Activated T-helper 17 cell treated with anti-CD3 and anti-CD28 coated beads, Interleukin-2, amount 50 U/mL, for 72 hours (primary cell): ENCODE measurements at regions not wholly inside any gene's neighbourhood (a gene's known extent, or its start where the extent isn't known, plus 50 kb on each side); places are given as distances from the start of the nearest gene placed in this dataset.

ENCODE experiments used
- ATAC-seq: fragments of 150-1000 bp; cut with Tn5 transposase; replicated peaks from 2 replicates; pipeline ENCODE4 v1.10.0; 2021; ENCODE audit warnings: mild to moderate bottlenecking, moderate library complexity
- H3K27ac Mint-ChIP-seq: one replicate; pipeline ENCODE4 v1.8.0; 2022; ENCODE audit warnings: mixed read lengths
- H3K27me3 Mint-ChIP-seq: one replicate; pipeline ENCODE4 v1.8.0; 2022; ENCODE audit warnings: mixed read lengths
- H3K36me3 Mint-ChIP-seq: one replicate; pipeline ENCODE4 v1.8.0; 2022; ENCODE audit warnings: low read depth, mild to moderate bottlenecking, mixed read lengths
- H3K4me1 Mint-ChIP-seq: one replicate; pipeline ENCODE4 v1.8.0; 2022; ENCODE audit warnings: mixed read lengths
- H3K4me3 Mint-ChIP-seq: one replicate; pipeline ENCODE4 v1.8.0; 2022; ENCODE audit warnings: mild to moderate bottlenecking, mixed read lengths
- H3K9me3 Mint-ChIP-seq: one replicate; pipeline ENCODE4 v1.8.0; 2022; ENCODE audit warnings: mixed read lengths

DNA sequence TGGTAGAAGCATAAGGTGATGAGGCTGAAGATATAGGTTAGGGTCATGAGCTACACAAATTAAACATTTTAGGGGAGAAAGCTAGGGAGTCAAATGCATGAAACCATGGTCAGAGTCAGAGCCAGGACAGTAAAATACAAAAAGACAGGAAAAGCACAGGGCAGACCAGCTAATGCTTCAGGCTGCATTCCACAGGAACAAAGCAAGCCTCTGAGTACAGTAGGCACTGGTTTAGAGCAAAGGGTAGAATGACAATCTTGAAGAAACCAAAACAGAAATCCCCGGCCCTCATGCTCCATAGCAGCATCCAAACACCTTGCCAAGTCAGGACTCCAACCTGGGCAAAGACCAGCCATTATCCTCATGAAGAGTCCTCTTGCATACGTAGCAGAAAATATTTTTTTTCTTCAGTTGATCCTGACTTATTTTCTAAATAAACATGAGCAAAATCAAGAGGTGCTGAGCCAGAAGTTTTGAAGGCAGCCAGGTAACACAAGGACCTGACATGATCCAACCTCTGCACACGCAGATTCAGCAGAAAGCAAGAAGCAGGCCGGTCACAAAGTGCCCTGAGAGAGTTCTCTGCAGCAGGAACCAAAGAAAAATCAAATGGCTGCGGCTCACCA lies 273.1 kb downstream of the TTLL7 start:
- no peaks in the 10 kb centered on the region for H3K4me1 Mint-ChIP-seq
- no peaks in the 10 kb centered on the region for H3K36me3 Mint-ChIP-seq
- no peak overlapping the region for H3K27ac Mint-ChIP-seq
- no peaks in the 10 kb centered on the region for H3K27me3 Mint-ChIP-seq
- H3K4me3 Mint-ChIP-seq: no peak overlapping the region
- no peak for ATAC-seq
- H3K9me3 Mint-ChIP-seq: no peaks in the 10 kb centered on the region

GRCh38 chr1:83718338-83718737 lies 280.6 kb downstream of the TTLL7 start:
- H3K4me1 Mint-ChIP-seq: no peaks in the 10 kb centered on the region
- H3K27me3 Mint-ChIP-seq: no peaks in the 10 kb centered on the region
- ATAC-seq: no peak
- no peak overlapping the region for H3K27ac Mint-ChIP-seq
- H3K4me3 Mint-ChIP-seq: no peak overlapping the region
- no peaks in the 10 kb centered on the region for H3K9me3 Mint-ChIP-seq
- H3K36me3 Mint-ChIP-seq: no peaks in the 10 kb centered on the region

- Mint-ChIP-seq H3K9me3 (peaks cover under 1% of the 10 kb centered on the region), H3K4me3 (no peak overlapping the region)
- ATAC-seq: no peak
Observed at GRCh38 chr1:83717785-83718184, 281.1 kb downstream of the TTLL7 start.

GRCh38 chr1:83716641-83717040 lies 282.3 kb downstream of the TTLL7 start:
- H3K27ac Mint-ChIP-seq: no peak overlapping the region
- no peak overlapping the region for H3K4me3 Mint-ChIP-seq
- no peak for ATAC-seq
- H3K9me3 Mint-ChIP-seq: peaks cover 3% of the 10 kb centered on the region
- no peaks in the 10 kb centered on the region for H3K27me3 Mint-ChIP-seq
- no peaks in the 10 kb centered on the region for H3K36me3 Mint-ChIP-seq
- no peaks in the 10 kb centered on the region for H3K4me1 Mint-ChIP-seq

More at GRCh38 chr1:83717785-83718184, 281.1 kb downstream of the TTLL7 start:
- Mint-ChIP-seq H3K36me3 (no peaks in the 10 kb centered on the region), H3K27me3 (no peaks in the 10 kb centered on the region), H3K4me1 (no peaks in the 10 kb centered on the region), H3K27ac (no peak overlapping the region)

DNA sequence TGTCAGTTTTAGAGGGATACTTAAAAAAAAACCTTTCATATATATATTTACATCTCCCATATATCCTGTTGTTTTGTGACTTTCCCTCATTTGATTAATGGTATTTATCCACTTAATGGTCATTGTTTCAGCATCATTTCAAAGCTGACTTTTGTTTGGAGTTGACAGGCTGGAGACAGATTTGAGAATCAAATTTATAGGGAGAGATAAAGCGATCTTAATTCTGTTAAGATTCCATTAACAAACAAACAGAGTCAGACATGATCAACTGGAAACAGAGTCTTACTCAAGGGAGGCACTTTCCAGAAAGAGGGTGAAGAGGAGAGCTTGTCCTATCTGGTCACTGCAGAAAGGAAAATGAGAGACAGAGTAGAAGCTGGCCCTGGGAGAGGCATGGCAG lies 283.4 kb downstream of the TTLL7 start:
- no peak overlapping the region for H3K4me3 Mint-ChIP-seq
- H3K9me3 Mint-ChIP-seq: peaks cover 3% of the 10 kb centered on the region
- no peaks in the 10 kb centered on the region for H3K36me3 Mint-ChIP-seq
- ATAC-seq: no peak
- H3K27me3 Mint-ChIP-seq: no peaks in the 10 kb centered on the region
- H3K27ac Mint-ChIP-seq: no peak overlapping the region
- no peaks in the 10 kb centered on the region for H3K4me1 Mint-ChIP-seq

- H3K27ac Mint-ChIP-seq: no peak overlapping the region
- H3K36me3 Mint-ChIP-seq: no peaks in the 10 kb centered on the region
- peaks cover 3% of the 10 kb centered on the region for H3K9me3 Mint-ChIP-seq
- H3K4me3 Mint-ChIP-seq: no peak overlapping the region
- H3K27me3 Mint-ChIP-seq: no peaks in the 10 kb centered on the region
- ATAC-seq: no peak
- no peaks in the 10 kb centered on the region for H3K4me1 Mint-ChIP-seq
Observed at GRCh38 chr1:83709662-83710061, 289.3 kb downstream of the TTLL7 start.

DNA sequence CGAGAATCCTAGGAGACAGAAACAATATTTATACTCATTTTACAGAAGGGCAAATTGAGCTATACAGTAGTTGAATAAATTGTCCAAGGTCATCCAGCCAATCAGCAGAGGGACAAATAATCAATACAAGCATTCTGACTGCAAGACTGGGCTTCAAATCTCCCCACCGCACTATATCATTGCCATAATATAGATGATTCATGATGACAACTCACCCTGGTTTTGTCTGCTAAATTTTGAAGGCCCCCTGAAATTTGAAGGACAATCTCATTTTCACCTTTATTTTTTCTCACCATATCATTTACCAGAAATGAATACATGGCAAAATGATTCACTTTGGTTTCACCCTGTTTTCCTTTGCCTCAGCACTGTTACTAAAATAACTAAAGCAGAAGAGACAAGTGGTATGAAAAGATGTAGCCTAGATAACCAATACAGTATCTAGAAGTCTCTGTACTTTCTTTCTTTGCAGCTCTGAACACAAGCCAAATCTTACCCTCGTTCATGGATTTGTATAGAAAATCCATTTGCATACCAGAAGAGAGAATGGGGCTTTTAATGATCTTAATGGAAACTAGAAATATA lies 292.5 kb downstream of the TTLL7 start:
- H3K36me3 Mint-ChIP-seq: no peaks in the 10 kb centered on the region
- no peak overlapping the region for H3K27ac Mint-ChIP-seq
- no peaks in the 10 kb centered on the region for H3K4me1 Mint-ChIP-seq
- H3K4me3 Mint-ChIP-seq: no peak overlapping the region
- no peaks in the 10 kb centered on the region for H3K9me3 Mint-ChIP-seq
- no peaks in the 10 kb centered on the region for H3K27me3 Mint-ChIP-seq
- peak; percentile 34 for ATAC-seq

GRCh38 chr1:83705091-83705490 lies 293.8 kb downstream of the TTLL7 start:
- H3K4me1 Mint-ChIP-seq: no peaks in the 10 kb centered on the region
- H3K4me3 Mint-ChIP-seq: no peak overlapping the region
- ATAC-seq: no peak
- no peak overlapping the region for H3K27ac Mint-ChIP-seq
- H3K9me3 Mint-ChIP-seq: no peaks in the 10 kb centered on the region
- no peaks in the 10 kb centered on the region for H3K36me3 Mint-ChIP-seq
- no peaks in the 10 kb centered on the region for H3K27me3 Mint-ChIP-seq

GRCh38 chr1:83704350-83704749 lies 294.6 kb downstream of the TTLL7 start:
- ATAC-seq: no peak
- no peaks in the 10 kb centered on the region for H3K36me3 Mint-ChIP-seq
- H3K27ac Mint-ChIP-seq: no peak overlapping the region
- no peaks in the 10 kb centered on the region for H3K4me1 Mint-ChIP-seq
- no peak overlapping the region for H3K4me3 Mint-ChIP-seq
- H3K27me3 Mint-ChIP-seq: no peaks in the 10 kb centered on the region
- no peaks in the 10 kb centered on the region for H3K9me3 Mint-ChIP-seq

GRCh38 chr1:83702356-83702755 lies 296.6 kb downstream of the TTLL7 start:
- no peak overlapping the region for H3K27ac Mint-ChIP-seq
- no peaks in the 10 kb centered on the region for H3K36me3 Mint-ChIP-seq
- no peak overlapping the region for H3K4me3 Mint-ChIP-seq
- no peaks in the 10 kb centered on the region for H3K27me3 Mint-ChIP-seq
- H3K4me1 Mint-ChIP-seq: no peaks in the 10 kb centered on the region
- ATAC-seq: no peak
- no peaks in the 10 kb centered on the region for H3K9me3 Mint-ChIP-seq

DNA sequence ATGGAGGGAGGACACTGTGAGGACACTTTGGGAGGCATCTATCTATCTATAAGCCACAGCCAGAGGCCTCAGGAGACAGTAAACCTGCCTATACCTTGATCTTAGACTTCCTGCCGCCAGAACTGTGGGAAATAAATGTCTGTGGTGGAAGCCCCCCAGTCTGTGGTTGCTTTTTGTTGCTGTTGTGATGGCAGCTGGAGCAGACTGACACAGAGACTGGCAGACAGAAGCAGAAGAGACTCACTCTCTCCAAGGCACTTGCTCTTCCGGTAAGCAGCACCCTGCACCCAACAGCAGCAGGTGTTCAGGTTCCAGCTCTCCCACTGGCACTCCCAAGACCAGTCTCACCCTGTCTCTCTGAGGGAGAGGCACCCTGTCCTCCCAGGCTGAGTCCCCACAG lies 297.6 kb downstream of the TTLL7 start:
- no peak for ATAC-seq
- no peaks in the 10 kb centered on the region for H3K9me3 Mint-ChIP-seq
- H3K27me3 Mint-ChIP-seq: peaks cover 4% of the 10 kb centered on the region
- no peaks in the 10 kb centered on the region for H3K36me3 Mint-ChIP-seq
- no peak overlapping the region for H3K27ac Mint-ChIP-seq
- H3K4me1 Mint-ChIP-seq: no peaks in the 10 kb centered on the region
- no peak overlapping the region for H3K4me3 Mint-ChIP-seq

- no peaks in the 10 kb centered on the region for H3K9me3 Mint-ChIP-seq
- H3K4me1 Mint-ChIP-seq: no peaks in the 10 kb centered on the region
- no peak overlapping the region for H3K27ac Mint-ChIP-seq
- peaks cover 4% of the 10 kb centered on the region for H3K27me3 Mint-ChIP-seq
- no peak overlapping the region for H3K4me3 Mint-ChIP-seq
- ATAC-seq: no peak
- no peaks in the 10 kb centered on the region for H3K36me3 Mint-ChIP-seq
Observed at GRCh38 chr1:83698644-83699043, 300.3 kb downstream of the TTLL7 start.

DNA sequence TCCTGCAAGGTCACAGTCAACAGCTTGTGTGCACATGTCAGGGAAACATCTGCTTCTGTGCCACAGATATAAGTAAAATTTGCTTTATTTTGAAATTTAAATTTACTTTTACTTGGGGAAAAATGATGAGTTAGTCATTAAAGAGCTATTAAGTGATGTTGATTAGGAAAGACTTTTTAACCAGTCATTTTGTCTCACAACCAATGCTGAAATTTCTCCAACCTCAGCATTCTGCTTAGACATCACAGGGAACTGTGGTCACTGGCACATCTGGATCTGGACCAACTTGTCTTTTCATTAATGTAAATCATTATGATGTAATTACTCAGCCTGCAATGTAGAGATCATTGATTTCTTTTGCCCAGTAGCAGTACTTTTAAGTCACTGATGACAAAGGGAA lies 301.0 kb downstream of the TTLL7 start:
- Mint-ChIP-seq H3K4me1 (no peaks in the 10 kb centered on the region), H3K27me3 (peaks cover 4% of the 10 kb centered on the region), H3K27ac (no peak overlapping the region), H3K36me3 (no peaks in the 10 kb centered on the region), H3K4me3 (no peak overlapping the region), H3K9me3 (no peaks in the 10 kb centered on the region)
- no peak for ATAC-seq

GRCh38 chr1:83697220-83697619 lies 301.7 kb downstream of the TTLL7 start:
- Mint-ChIP-seq H3K4me1 (no peaks in the 10 kb centered on the region), H3K4me3 (no peak overlapping the region)
- no peak for ATAC-seq

GRCh38 chr1:83694449-83694848 lies 304.5 kb downstream of the TTLL7 start:
- Mint-ChIP-seq H3K27me3 (peaks cover 4% of the 10 kb centered on the region), H3K36me3 (no peaks in the 10 kb centered on the region), H3K9me3 (no peaks in the 10 kb centered on the region), H3K27ac (no peak overlapping the region), H3K4me3 (no peak overlapping the region), H3K4me1 (no peaks in the 10 kb centered on the region)
- no peak for ATAC-seq

More at GRCh38 chr1:83697220-83697619, 301.7 kb downstream of the TTLL7 start:
- Mint-ChIP-seq H3K27ac (no peak overlapping the region), H3K9me3 (no peaks in the 10 kb centered on the region), H3K36me3 (no peaks in the 10 kb centered on the region), H3K27me3 (peaks cover 4% of the 10 kb centered on the region)
